Sigmoid colon (tissue), 4 donors: ENCODE measurements at regions not wholly inside any gene's neighbourhood (a gene's known extent, or its start where the extent isn't known, plus 50 kb on each side); places are given as distances from the start of the nearest gene placed in this dataset.

Source experiments
- CTCF ChIP-seq, 4 experiments: fragments of 450-650 bp in 3 of 4; fragments of 200-600 bp in 1 of 4; IDR thresholded peaks; one replicate each; pipeline ENCODE4 v1.5.1; 2016 to 2019; ENCODE audit warnings: antibody characterized with exemption in 4 of 4, mild to moderate bottlenecking in 3 of 4, moderate library complexity in 2 of 4
- EP300 ChIP-seq, 4 donors: sonication (generic); formaldehyde crosslinking; IDR thresholded peaks; one replicate each; pipeline ENCODE4 v1.6.1; 2017; ENCODE audit warnings: antibody characterized with exemption in 4 of 4

- TF ChIP-seq CTCF (IDR thresholded peaks at IDR 0.05) (no peak), EP300 (IDR thresholded peaks at IDR 0.05) (no peak)
These were observed 205.5 kb upstream of the SLC24A2 start for GRCh38 chr9:19994296-19994695.
